HG03460 (cell line): ENCODE measurements at regions not wholly inside any gene's neighbourhood (a gene's known extent, or its start where the extent isn't known, plus 50 kb on each side); places are given as distances from the start of the nearest gene placed in this dataset.

Experiments
- ATAC-seq: cut with Tn5 transposase; IDR thresholded peaks from one replicate; pipeline ENCODE4 v1.9.1; 2021; ENCODE audit not compliant: unreplicated experiment

DNA sequence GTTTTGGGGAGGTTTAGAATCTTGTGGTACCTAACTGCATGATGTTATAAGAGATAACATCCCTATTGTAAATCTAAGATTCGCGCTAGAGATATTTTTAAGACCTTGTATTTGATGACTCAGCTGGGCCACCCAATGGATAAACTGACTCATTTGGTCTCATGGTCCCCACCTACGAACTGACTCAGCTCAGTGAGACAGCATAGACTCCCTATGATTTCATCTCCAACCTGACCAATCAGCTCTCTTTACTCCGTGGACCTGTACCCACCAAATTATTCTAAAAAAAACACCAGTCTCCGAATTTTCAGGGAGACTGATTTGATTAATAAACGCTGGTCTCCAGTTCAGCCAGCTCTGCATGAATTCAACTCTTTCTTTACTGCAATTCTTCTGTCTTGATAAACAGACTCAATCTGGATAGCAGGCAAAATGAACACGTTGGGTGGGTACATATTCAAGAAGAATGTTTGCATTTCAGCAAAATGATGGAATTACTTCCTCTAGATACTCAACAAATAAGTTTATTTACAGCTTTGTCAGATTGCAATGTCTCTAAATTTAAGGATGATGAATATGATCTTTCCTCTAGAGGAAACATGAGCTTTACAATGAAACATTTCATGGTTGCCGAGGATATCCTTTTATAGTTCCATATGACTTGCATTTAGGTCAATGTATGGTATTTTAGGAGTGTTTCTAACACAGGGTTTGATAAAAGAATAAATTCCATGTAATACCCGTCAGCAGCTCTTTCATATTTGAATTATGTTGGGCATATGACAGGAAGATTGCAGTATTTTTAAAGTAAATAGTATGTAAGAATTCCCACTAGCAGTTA is 516.6 kb upstream of the RGS18 start:
- no peak for ATAC-seq

DNA sequence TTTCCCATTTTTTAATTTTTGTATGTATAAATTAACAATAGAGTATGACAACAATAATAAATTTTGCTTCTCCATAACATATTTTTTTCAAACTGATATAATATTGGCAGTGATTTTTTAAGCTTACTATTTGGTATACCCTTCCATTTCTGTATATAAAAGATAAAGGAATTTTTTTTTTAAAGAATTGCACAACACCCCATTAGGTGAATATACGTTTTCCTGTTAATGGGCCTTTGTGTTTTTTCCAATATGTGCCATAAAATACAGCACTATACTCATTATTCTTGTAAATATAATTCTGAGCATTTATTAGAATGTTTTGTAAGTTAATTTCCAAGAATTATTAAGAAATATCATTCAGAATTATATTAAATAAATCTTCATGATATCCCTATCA is 515.2 kb upstream of the RGS18 start:
- ATAC-seq: no peak

DNA sequence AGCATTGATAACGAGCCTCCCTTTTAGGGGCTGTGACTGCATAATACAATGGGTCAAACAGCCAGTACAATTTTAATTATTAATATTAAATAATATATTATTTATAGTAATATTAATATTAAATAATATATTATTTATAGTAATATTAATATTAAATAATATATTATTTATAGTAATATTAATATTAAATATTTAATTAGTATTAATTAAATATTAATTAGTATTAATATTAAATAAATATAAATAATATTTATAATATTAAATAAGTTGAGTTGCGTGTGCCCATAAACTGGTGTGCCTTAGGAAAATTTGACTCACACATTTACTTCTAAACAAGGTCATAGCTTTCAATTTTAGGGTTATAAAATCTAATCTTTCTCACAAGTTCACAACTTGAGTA is 509.3 kb upstream of the RGS18 start:
- ATAC-seq: no peak

DNA sequence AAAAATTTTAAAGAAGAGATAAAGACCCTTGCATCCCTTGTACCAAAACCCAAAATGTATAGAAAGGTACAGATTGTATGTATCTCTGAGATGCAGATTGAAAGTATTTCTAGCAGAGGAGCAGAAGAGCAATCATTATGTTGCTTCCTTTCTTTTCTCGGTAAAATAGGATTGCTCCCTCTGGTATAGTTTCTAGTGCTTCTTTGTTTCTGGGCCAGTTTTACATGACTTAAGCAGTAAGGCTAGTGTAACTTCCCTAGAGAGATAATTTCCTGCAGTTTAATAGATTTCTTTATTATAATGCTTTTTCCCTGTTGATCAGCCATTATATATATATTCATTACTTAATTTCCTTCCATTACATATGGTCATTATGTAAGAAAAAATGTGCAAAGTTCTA is 496.2 kb upstream of the RGS18 start:
- ATAC-seq: no peak

DNA sequence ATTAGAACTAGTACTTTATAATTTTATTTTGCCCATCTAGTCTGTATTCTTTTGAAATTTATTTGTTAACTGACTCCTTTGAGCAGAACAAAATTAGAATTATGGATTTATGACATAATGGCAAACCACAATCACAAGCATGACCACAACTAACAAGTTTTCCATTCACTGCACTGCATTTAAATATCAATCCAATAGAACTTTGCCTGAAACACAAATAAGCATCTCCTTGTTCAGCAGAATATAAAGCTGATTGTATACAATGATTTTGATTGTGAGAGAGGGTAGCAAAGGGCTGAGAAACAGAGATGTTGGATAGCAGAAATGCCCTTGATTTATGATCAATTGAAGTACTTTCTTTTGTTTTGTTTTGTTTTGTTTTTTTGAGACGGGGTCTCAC is 495.5 kb upstream of the RGS18 start:
- no peak for ATAC-seq

DNA sequence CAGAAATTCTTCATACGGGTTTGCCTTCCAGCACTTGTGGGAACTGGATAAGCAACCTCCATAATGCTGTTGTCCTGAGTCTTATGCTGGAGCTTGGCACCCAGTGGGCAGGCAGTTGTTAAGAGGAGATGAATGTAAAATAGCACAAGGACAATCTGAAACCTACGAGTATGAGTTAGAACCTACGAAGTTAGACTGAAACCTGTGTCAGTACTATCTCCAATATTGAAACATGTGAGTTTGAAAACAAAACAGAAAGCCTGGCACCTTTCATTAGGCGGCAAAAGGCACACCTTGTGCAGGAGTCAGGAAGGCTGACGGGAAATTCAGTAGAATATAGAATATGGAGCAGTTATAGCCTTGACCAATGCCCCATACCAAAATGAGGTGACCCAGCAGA is 489.7 kb upstream of the RGS18 start:
- no peak for ATAC-seq

DNA sequence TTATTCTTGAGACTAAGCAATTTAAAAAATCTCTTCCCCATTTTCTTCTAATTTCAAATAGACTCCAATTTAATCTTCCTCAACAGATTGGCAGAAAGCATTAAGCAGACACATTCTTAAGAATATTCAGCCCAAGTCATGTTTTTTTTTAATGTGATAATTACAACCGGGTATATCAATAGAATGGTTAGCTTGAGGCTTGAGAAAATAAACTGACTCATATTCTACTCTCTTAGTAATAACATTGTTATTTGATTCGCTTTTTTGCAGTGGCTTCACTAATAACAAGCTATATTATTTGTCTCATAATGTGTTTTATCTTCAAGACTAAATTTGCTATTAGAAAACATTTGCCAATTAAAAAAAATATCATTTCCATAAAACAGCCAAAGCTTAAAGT is 488.6 kb upstream of the RGS18 start:
- ATAC-seq: no peak

DNA sequence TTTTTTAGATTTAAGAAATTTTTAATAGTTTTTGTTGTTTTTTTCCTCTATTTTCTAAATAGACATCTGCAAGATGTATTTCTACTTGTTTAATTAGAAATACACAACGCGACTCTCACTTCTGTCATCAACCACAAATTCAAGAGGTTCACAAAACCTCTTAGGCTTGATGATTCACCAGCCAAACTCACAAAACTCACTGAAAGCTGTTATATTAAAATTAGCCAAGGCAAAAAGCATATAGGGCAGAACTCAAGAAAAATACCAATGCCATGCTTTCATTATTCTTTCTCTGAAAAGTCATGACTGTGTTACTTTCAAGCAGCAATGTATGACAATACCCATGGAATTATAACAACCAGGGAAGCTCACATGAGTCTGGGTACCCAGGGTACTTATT is 487.0 kb upstream of the RGS18 start:
- ATAC-seq: no peak

DNA sequence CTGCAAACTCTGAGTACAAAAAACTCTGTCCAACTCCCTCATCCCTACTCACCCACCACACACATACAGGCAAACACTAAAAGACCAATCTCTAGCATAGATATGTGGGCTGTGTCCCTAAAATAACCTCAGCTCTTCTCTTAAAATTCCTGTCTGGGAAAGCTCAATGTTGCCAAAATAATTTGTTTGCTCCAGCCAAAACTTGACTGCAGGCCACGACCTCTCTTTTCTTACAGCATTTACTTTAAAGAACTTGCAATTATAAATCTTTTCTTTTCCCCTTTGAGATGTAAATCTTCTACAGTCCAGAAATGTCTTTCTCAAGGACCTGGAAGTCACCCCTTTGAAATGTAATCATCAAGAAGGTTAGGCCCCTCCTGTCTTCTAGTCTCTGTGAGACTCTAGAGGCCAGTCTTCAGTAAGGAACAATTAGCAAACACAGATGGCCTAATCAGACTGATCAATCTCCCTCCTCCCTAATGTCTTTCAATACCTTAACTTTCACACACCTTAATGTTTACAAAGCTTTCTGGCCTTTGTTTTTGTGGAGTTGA is 483.6 kb upstream of the RGS18 start:
- ATAC-seq: no peak

DNA sequence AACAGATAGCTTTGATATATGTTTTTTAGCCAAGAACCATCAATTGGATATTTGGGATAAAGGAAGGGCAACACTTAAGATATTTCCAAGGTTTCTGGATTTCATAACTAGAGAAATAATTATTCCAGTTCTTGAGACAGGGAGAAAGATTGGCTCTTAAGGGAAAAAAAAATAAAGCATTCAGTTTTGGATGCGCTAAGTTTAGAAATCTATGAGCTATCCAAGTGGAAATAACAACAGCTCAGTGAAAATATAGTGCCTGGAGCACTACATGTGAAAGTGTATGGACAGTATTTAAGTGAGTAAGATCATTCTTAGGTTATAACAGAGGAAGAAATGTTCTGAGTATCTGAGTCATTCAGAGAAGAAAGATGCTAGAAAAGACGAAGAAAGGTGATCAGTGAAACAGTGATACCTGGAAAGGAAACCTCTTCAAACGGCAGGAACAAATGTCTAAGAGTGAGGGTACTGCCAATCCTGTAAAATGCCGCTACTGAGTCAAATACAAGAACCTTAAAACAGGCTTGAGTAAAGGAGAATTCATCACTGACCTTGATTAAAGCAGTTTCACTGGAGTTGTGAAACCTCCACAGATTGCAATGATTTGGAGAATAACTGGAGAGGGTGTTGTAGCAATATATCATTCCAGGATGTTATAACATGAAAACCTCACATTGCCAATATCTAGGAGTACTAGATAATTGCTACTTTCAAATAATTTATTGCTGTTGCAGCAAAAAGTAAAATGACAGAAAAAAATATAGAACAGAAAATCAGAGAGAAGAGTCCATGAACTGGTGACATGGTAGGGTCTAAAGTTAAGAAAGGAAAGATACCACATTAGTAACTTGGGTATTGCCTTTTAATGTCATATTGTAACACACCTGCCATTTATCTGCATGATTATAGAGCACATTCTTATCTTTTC is 482.1 kb upstream of the RGS18 start:
- ATAC-seq: no peak

DNA sequence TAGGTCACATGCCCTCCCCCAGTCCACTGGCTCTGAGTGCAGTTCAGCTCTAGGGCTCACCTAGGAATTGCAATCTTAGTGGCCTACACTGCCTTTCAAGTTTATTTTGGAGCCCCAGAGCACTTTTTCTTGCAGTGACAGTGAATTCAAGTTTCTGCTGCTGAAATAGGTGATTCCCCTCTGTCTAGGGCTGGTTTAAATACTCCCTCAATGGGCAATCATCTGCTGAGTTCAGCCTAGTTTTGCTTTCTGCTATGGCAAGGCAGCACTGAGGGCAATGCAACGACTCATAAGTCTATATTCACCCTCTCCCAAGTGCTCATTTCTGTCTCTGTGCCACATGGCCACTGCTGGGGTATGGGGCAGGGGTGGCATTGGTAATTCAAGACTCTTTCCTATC is 472.6 kb upstream of the RGS18 start:
- ATAC-seq: no peak

DNA sequence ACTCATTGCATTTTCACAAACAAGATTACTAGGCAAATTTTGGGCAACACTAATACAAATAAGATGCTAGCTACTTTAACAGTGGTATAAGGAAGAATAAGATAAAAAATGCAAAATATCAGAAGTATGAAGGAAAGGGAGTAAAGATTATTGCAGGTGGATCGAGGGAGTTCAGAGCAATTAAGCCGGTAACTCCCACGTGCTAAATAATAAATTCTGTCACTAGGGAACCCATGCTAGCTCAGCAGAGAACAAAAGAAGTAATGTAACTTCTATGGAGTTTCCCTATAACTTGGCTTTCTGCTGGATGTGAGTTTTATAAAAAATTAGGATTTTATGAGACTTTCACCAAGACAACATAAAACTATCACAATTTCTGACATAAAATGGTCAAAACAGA is 470.5 kb upstream of the RGS18 start:
- no peak for ATAC-seq

DNA sequence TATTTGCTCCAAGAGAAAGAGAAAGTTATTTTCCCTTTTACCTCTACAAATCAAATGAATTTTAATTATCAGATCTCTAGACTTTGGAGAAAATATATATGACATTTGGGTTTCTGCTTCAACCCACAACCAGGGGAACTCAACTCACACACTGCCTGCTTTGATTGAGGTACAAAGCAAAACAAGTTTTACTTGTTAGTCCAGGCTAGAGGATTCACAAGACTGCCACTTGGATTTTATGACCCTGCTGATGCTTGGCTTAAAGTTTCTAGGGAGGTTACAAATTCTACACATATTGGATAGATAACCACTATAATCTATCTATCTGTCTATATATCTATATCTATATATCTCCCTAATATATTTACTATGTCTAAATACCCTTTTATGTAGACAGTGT is 467.3 kb upstream of the RGS18 start:
- no peak for ATAC-seq

DNA sequence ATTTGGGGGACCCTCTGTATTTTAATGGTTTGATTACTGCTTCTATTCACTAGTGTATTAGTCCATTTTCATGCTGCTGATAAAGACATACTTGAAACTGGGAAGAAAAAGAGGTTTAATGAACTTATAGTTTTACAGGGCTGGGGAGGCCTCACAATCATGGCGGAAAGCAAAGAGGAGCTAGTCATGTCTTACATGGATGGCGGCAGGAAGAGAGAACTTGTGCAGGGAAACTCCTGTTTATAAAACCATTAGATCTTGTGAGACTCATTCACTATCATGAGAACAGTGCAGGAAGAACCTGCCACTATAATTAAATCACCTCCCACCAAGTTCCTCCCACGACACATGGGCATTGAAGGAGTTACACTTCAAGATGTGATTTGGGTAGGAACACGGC is 464.5 kb upstream of the RGS18 start:
- no peak for ATAC-seq

DNA sequence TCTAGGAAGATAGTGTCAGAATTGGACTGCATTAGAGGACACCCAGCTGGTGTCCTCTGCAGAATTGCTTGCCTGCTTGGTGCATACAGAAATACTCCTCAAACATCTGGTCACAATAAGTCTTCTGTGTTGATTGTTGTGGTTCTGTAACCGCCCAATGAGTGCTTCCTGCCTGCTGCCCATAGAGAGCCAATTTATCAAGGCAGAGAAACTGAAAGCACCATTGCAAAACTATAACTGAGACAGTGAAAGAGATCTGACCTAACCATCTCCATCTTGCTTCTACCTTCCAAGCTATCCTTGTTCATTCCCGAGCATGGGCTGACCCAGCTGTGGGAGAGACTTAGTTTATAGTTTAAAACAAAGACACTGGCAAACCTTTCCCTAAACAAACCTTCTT is 462.4 kb upstream of the RGS18 start:
- ATAC-seq: peak; percentile 90

DNA sequence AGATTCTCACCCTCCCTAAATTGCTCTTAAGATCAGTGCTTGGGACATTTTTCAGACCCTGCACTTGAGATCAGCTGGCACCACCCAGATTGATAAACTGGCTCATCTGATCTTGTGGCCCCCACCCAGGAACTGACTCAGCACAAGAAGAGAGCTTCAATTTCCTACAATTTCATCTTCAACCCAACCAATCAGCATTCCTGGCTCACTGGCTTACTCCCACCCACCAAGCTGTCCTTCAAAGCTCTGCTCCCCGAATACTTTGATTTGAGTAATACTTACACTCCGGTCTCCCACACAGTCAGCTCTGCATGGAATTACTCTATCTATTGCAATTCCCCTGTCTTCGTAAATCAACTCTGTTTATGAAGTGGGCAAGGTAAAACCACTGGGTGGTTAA is 461.9 kb upstream of the RGS18 start:
- no peak for ATAC-seq

DNA sequence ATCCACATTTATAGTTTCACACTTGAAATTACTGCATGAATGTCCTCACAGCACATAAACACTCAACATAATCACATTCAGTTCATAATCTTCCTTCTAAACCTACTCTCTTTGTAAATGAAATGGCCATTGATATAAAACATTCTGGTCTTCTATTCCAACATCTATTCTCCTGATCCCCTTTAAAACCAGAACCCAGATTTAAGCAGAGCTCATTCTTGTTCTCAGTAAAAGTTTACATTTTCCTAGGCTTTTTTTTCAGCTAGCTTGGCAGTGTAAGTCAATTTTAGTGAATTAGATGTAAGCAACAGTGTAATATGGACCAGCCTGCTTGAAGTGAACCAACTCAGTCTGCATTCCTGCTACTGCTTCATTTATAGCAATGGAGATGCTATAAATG is 460.7 kb upstream of the RGS18 start:
- ATAC-seq: no peak

DNA sequence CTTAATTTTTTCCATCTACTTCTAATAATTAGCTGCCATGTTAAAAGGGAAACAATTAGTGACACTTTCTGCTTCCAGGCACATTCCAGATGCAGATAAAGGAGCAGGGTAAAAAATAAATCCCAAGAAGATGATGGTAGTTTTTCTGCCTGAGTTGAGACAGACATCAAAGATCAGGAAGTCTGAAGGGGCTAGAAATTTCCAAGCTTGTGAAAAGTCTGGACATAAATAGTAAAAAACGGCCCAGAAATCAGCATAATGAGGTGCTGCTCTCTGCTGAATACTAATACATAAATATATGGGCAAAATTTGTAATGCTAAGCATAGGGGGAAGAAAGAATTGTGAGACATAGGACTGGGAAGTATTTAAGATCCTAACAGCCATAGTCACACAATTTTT is 460.0 kb upstream of the RGS18 start:
- no peak for ATAC-seq

DNA sequence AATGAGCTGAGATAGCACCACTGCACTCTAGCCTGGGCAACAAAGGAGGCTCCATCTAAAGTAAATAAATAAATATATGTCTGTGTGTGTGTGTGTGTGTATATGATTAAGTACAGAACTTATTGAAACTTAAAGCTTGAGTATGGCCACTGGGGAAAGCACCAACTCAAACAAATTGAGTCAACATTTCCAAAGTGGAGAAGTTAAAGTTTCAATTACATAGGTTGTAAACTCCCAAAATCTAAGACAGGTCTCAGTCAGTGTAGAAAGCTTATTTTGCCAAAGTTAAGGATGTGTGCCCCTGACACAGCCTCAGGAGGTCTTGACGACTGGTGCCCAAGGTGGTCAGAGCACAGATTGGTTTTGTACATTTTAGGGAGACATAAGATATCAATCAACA is 458.9 kb upstream of the RGS18 start:
- ATAC-seq: no peak

DNA sequence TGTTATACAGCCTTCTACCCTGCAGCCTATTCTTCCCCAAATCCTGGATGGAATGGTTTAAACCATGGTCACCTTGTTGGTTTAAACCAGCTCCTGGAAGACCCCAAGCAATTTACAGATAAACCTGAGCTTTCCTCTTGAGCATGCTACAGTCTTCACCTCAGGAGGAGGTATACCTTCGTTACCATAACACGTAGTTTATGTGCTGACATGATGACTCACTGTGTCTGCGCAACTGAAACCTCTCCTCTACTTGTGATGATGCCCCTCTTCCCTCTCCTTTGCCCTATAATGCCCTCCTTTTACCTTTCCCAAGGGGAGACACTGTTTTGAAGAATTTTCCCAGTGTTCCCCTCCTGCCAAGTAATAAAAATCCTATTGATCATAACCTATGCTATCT is 457.3 kb upstream of the RGS18 start:
- no peak for ATAC-seq

DNA sequence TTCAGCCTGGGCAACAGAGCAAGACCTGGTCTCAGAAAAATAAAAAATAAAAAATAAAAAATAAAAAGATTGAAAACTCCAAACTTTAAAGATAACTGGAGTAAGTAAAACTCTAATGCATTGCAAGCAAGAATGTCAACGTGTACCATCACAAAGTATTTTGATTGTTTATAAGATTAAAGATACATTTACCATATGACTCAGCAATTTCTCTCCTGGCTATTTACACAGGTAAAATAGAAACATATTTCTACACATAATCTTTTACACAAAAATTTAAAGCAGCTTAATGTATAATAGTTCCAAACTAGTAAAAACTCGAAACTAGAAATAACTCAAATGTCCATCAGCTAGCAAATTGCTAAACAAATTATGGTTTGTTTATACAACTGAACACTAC is 456.1 kb upstream of the RGS18 start:
- ATAC-seq: no peak

DNA sequence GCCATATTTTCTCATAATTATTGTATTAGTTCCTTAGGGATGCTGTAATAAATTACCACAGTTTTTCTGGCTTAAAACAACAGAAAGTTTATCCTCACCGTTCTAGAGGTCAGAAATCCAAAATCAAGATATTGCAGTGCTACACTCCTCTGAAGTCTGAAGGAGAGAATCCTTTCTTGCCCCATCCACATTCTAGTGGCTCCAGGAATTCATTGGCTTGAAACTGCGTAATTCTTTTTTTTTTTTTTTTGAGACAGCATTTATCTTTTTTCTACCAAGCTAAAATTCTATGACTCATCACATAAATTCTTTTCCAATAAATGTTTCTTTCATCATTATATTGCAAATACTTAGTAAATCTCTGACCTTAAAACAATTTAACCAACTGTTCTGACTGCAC is 451.0 kb upstream of the RGS18 start:
- no peak for ATAC-seq
